GM12891 (cell line): ENCODE measurements at regions not wholly inside any gene's neighbourhood (a gene's known extent, or its start where the extent isn't known, plus 50 kb on each side); places are given as distances from the start of the nearest gene placed in this dataset.

Experiments used
- PAX5 ChIP-seq: IDR thresholded peaks from 2 replicates; pipeline ENCODE4 v1.6.1; 2011; ENCODE audit warnings: low read length, moderate library complexity, mild to moderate bottlenecking; ENCODE audit not compliant: insufficient read depth, severe bottlenecking
- POLR2A ChIP-seq: IDR thresholded peaks from 2 replicates; pipeline ENCODE4 v1.6.1; 2011; ENCODE audit warnings: low read depth, low read length, control low read depth
- POLR2AphosphoS5 ChIP-seq: IDR thresholded peaks from 2 replicates; pipeline ENCODE4 v1.6.1; 2011; ENCODE audit warnings: low read depth, low read length, control low read depth
- POU2F2 ChIP-seq: IDR thresholded peaks from 2 replicates; pipeline ENCODE4 v1.6.1; 2011; ENCODE audit warnings: low read depth, mild to moderate bottlenecking, control low read depth, low read length, moderate library complexity
- TAF1 ChIP-seq: IDR thresholded peaks from 2 replicates; pipeline ENCODE4 v1.6.1; 2011; ENCODE audit warnings: low read depth, low read length, control low read depth

DNA sequence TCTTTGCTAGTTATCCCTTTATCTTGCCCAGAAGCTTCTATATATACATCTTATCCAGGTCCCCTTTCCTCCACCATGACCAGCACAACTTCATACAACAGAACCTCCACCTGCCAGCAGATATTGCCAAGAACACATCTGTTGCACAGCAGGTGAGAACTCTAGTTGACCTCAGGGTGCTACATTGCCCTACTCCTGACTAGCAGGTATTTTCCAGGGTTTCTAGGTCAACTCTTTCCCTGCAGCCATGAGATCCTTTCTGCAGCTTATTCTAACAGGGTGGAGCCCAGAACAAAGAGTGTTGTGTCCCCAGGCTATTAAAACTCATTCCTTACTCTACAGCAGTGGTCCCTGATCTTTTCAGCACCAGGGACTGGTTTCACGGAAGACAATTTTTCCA is 319.5 kb downstream of the PRDM2 start:
- TF ChIP-seq POLR2A (no peak), TAF1 (no peak), POU2F2 (no peak), POLR2AphosphoS5 (no peak), PAX5 (no peak)
